BJ (cell line): ENCODE measurements at regions not wholly inside any gene's neighbourhood (a gene's known extent, or its start where the extent isn't known, plus 50 kb on each side); places are given as distances from the start of the nearest gene placed in this dataset.
"Not testable (repeated sequence)": the region's sequence is repeated elsewhere in the genome, so short reads cannot be mapped to it uniquely, and the experiment has no call there.

Experiments used
- CTCF ChIA-PET: fragments of 350-600 bp; formaldehyde crosslinking; extraction: SDS; loops from one replicate; lab custom pipeline; 2021; ENCODE audit warnings: antibody characterized with exemption, inconsistent platforms; lab: Yijun Ruan, JAX
- POLR2A ChIA-PET: fragments of 300-600 bp; sonication (Branson Sonifier 250); formaldehyde crosslinking; extraction: SDS; loops from one replicate; lab custom pipeline; 2021; ENCODE audit warnings: antibody characterized with exemption; lab: Charles Lee
- DNase-seq: peaks from one replicate; pipeline ENCODE4 v3.0.0-alpha.2; 2011; ENCODE audit warnings: low read depth
- H3K27me3 ChIP-seq: 2 replicates; pipeline ENCODE4 v1.6.0; 2011; ENCODE audit warnings: low read length; ENCODE audit not compliant: control insufficient read depth, insufficient read depth
- H3K36me3 ChIP-seq: 2 replicates; pipeline ENCODE4 v1.5.1; 2011; ENCODE audit warnings: low read length; ENCODE audit not compliant: control insufficient read depth, insufficient read depth
- H3K4me3 ChIP-seq: 2 replicates; pipeline ENCODE4 v1.5.1; 2011; ENCODE audit warnings: low read depth, mild to moderate bottlenecking, control low read depth, low read length
- CTCF ChIP-seq: IDR thresholded peaks from 2 replicates; pipeline ENCODE4 v1.5.1; 2011; ENCODE audit warnings: low read depth, mild to moderate bottlenecking, control low read depth, inconsistent platforms, low read length, moderate library complexity; ENCODE audit not compliant: insufficient read depth

GRCh38 chr14:104306450-104307040, 168.2 kb downstream of the KIF26A start:
- no peak for DNase-seq
- no peak for TF ChIP-seq CTCF
- H3K27me3 ChIP-seq, result no peaks in the 10 kb centered on the region
- ChIA-PET POLR2A (no interaction called here), CTCF (interaction anchor here (0.8 kb wide), 1 partner anchor 22 kb away, joined by 3 read pairs; no protein-coding TSS in a partner anchor)
- H3K36me3 ChIP-seq, result no peaks in the 10 kb centered on the region
- H3K4me3 ChIP-seq, result no peak overlapping the region

- Histone ChIP-seq H3K4me3 (no peak overlapping the region), H3K36me3 (no peaks in the 10 kb centered on the region), H3K27me3 (no peaks in the 10 kb centered on the region)
- DNase-seq, result no peak
- CTCF ChIA-PET, result interaction anchor here (0.8 kb wide), 1 partner anchor 22 kb away, joined by 3 read pairs; no protein-coding TSS in a partner anchor
- no peak for TF ChIP-seq CTCF
- POLR2A ChIA-PET, result no interaction called here
Observed at GRCh38 chr14:104307246-104307626, 168.8 kb downstream of the KIF26A start.

GRCh38 chr14:104307627-104308401, 169.4 kb downstream of the KIF26A start:
- POLR2A ChIA-PET, result no interaction called here
- Histone ChIP-seq H3K36me3 (no peaks in the 10 kb centered on the region), H3K4me3 (no peak overlapping the region), H3K27me3 (no peaks in the 10 kb centered on the region)
- no peak for DNase-seq
- CTCF ChIA-PET, result interaction anchor here (0.8 kb wide), 1 partner anchor 21 kb away, joined by 3 read pairs; no protein-coding TSS in a partner anchor
- TF ChIP-seq CTCF, result no peak

GRCh38 chr14:104308534-104308933, 170.1 kb downstream of the KIF26A start:
- CTCF ChIA-PET, POLR2A ChIA-PET, H3K27me3 ChIP-seq, DNase-seq, H3K4me3 ChIP-seq, H3K36me3 ChIP-seq: not testable (repeated sequence)

GRCh38 chr14:104309657-104310369, 171.4 kb downstream of the KIF26A start:
- POLR2A ChIA-PET, result no interaction called here
- CTCF ChIA-PET, result no interaction called here
- DNase-seq, result no peak
- H3K4me3 ChIP-seq, result no peak overlapping the region
- no peak for TF ChIP-seq CTCF
- H3K27me3 ChIP-seq, result no peaks in the 10 kb centered on the region
- H3K36me3 ChIP-seq, result no peaks in the 10 kb centered on the region
